OCI-LY3 (cell line): ENCODE measurements at regions not wholly inside any gene's neighbourhood (a gene's known extent, or its start where the extent isn't known, plus 50 kb on each side); places are given as distances from the start of the nearest gene placed in this dataset.

Experiments
- H2AFZ ChIP-seq: fragments of 200-600, 300-600 bp; shearing (Covaris generic); 2 replicates; pipeline ENCODE4 v1.6.0; 2014; ENCODE audit warnings: antibody characterized with exemption, low read depth, low read length
- H3K27ac ChIP-seq: fragments of 200-600, 300-600 bp; sonication (generic); 2 replicates; pipeline ENCODE4 v1.5.1; 2014; ENCODE audit warnings: mild to moderate bottlenecking, low read length, moderate library complexity, mixed read lengths
- H3K27me3 ChIP-seq: fragments of 200-600, 300-600 bp; sonication (generic); 2 replicates; pipeline ENCODE4 v1.6.1; 2014; ENCODE audit warnings: low read depth, low read length, mixed read lengths
- H3K36me3 ChIP-seq: fragments of 200-600, 300-600 bp; sonication (generic); replicated peaks from 2 replicates; pipeline ENCODE3; 2014; ENCODE audit warnings: low read depth, low read length, mixed read lengths
- H3K4me1 ChIP-seq: fragments of 300-600, 200-600 bp; sonication (generic); 2 replicates; pipeline ENCODE4 v1.6.1; 2014; ENCODE audit warnings: low read length, mixed read lengths
- H3K4me2 ChIP-seq: fragments of 200-600, 300-600 bp; sonication (generic); 2 replicates; pipeline ENCODE4 v1.6.1; 2014; ENCODE audit warnings: low read length, mixed read lengths
- H3K4me3 ChIP-seq: fragments of 300-600, 200-600 bp; sonication (generic); 2 replicates; pipeline ENCODE4 v1.5.1; 2014; ENCODE audit warnings: antibody characterized with exemption, mild to moderate bottlenecking, low read length, moderate library complexity
- H3K79me2 ChIP-seq: fragments of 300-600, 200-600 bp; shearing (Covaris generic); 2 replicates; pipeline ENCODE4 v1.6.1; 2014; ENCODE audit warnings: mild to moderate bottlenecking, low read length, mixed read lengths
- H3K9ac ChIP-seq: fragments of 300-600, 200-600 bp; shearing (Covaris generic); 2 replicates; pipeline ENCODE4 v1.6.0; 2014; ENCODE audit warnings: mild to moderate bottlenecking, low read length, moderate library complexity
- H3K9me3 ChIP-seq: fragments of 200-600, 300-600 bp; shearing (Covaris generic); 2 replicates; pipeline ENCODE4 v1.6.1; 2014; ENCODE audit warnings: low read length, mixed read lengths; ENCODE audit not compliant: insufficient read depth
- H4K20me1 ChIP-seq: fragments of 200-600, 300-600 bp; sonication (generic); 2 replicates; pipeline ENCODE4 v1.6.1; 2016; ENCODE audit warnings: low read length, mixed read lengths; ENCODE audit not compliant: insufficient read depth
- CTCF ChIP-seq: fragments of 200-600, 300-600 bp; sonication (generic); IDR thresholded peaks from 2 replicates; pipeline ENCODE4 v1.5.1; 2014; ENCODE audit warnings: antibody characterized with exemption, low read length, low read depth
- EZH2phosphoT487 ChIP-seq: fragments of 200-600 bp; shearing (Covaris generic); IDR thresholded peaks from 2 replicates; pipeline ENCODE4 v1.6.1; 2018; ENCODE audit warnings: antibody characterized with exemption, mixed run types, low read depth

DNA sequence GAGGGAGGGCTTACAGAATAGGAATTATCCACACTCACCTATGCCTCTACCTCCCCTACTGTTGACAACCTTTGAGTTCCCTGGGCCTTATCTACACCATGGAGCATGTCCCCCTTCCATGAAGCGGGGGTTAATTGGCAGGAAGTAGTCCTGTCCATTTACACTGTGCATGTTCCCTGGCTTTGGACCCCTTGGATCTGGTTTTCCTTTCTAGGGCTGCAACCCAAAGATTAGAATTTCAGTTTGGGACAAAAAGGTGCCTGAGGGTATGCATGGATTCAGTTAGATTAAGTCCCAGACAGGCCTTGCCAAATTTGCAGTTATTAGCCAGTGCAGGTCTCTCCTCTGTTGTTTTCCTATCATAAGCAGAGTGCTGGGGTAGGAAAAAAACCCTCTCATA is 180.3 kb downstream of the CMPK2 start:
- TF ChIP-seq CTCF (no peak), EZH2phosphoT487 (no peak)
- Histone ChIP-seq H3K4me2 (no peak overlapping the region), H3K79me2 (no peaks in the 10 kb centered on the region)

GRCh38 chr2:6692056-6692455 is 173.7 kb downstream of the CMPK2 start:
- no peak overlapping the region for H3K27ac ChIP-seq

More for the DNA sequence above, 180.3 kb downstream of the CMPK2 start:
- H2AFZ ChIP-seq: no peak overlapping the region
- H3K4me3 ChIP-seq: no peak overlapping the region
- no peaks in the 10 kb centered on the region for H4K20me1 ChIP-seq
- no peaks in the 10 kb centered on the region for H3K9me3 ChIP-seq
- no peak overlapping the region for H3K9ac ChIP-seq
- H3K27ac ChIP-seq: no peak overlapping the region
- no peaks in the 10 kb centered on the region for H3K27me3 ChIP-seq
- H3K4me1 ChIP-seq: no peaks in the 10 kb centered on the region
- no peaks in the 10 kb centered on the region for H3K36me3 ChIP-seq

DNA sequence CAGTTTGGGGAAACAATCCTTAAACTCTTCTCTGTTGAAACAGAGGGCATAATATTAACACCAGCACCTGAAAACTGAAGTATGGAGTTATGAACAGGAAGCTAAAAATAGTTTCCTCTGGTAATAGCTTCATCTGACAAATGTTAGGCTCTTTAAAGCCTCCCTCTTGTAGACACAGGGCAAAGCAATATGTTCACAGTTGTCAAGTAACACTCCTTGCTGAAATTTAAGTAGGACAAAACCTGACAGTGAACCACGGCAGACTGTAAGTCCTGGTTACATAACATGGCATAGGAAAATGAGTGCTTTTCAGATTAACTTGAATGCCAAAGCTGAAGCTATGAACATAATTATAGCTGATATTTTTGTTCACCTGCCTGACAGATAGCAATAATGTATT is 172.9 kb downstream of the CMPK2 start:
- Histone ChIP-seq H3K4me3 (no peak overlapping the region), H3K4me1 (no peaks in the 10 kb centered on the region), H3K4me2 (no peak overlapping the region), H3K27me3 (no peaks in the 10 kb centered on the region), H3K79me2 (no peaks in the 10 kb centered on the region), H4K20me1 (no peaks in the 10 kb centered on the region), H3K36me3 (no peaks in the 10 kb centered on the region), H3K27ac (no peak overlapping the region), H3K9me3 (no peaks in the 10 kb centered on the region), H2AFZ (no peak overlapping the region), H3K9ac (no peak overlapping the region)
- no peak for TF ChIP-seq CTCF
- no peak for TF ChIP-seq EZH2phosphoT487

More at GRCh38 chr2:6692056-6692455, 173.7 kb downstream of the CMPK2 start:
- Histone ChIP-seq H3K27me3 (no peaks in the 10 kb centered on the region), H3K36me3 (no peaks in the 10 kb centered on the region), H3K9ac (no peak overlapping the region), H3K4me1 (no peaks in the 10 kb centered on the region), H3K9me3 (no peaks in the 10 kb centered on the region), H3K4me3 (no peak overlapping the region), H4K20me1 (no peaks in the 10 kb centered on the region), H3K4me2 (no peak overlapping the region), H2AFZ (no peak overlapping the region), H3K79me2 (no peaks in the 10 kb centered on the region)
- TF ChIP-seq CTCF: no peak
- no peak for TF ChIP-seq EZH2phosphoT487

DNA sequence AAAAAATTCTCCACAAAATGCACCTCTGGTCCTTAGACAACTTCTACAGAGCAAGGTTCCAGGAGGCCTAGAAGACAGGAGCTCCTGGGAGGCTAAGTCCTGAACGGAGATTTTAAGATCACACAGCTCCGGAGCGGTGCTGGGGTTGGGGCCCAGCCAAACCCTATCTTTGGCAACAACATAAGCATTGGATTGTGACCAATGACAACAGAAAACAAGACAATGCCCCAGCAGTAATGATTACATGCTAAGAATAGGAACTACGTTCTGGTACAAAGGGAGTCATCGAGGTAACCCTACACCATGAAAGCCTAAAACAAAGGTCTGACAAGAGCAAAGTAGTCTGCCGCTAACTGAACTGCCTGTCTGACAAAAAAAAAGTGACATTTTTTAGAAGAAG is 171.2 kb downstream of the CMPK2 start:
- Histone ChIP-seq H3K36me3 (no peaks in the 10 kb centered on the region), H3K4me2 (no peak overlapping the region), H3K9ac (no peak overlapping the region), H3K27ac (no peak overlapping the region), H3K27me3 (no peaks in the 10 kb centered on the region), H3K79me2 (no peaks in the 10 kb centered on the region), H2AFZ (no peak overlapping the region), H4K20me1 (no peaks in the 10 kb centered on the region), H3K9me3 (no peaks in the 10 kb centered on the region), H3K4me1 (no peaks in the 10 kb centered on the region), H3K4me3 (no peak overlapping the region)
- TF ChIP-seq CTCF (no peak), EZH2phosphoT487 (no peak)
